GM21528 (cell line): ENCODE measurements at regions not wholly inside any gene's neighbourhood (a gene's known extent, or its start where the extent isn't known, plus 50 kb on each side); places are given as distances from the start of the nearest gene placed in this dataset.
A peak's percentile ranks its signal among the peaks of the same experiment; 100 is the strongest.
"Not testable (repeated sequence)": the region's sequence is repeated elsewhere in the genome, so short reads cannot be mapped to it uniquely, and the experiment has no call there.

ENCODE experiments used
- ATAC-seq: cut with Tn5 transposase; IDR thresholded peaks from one replicate; pipeline ENCODE4 v1.9.1; 2021; ENCODE audit warnings: mild to moderate bottlenecking, moderate library complexity; ENCODE audit not compliant: unreplicated experiment, low FRiP score

GRCh38 chr2:101645886-101646285, 51.6 kb upstream of the MAP4K4 start:
- not testable (repeated sequence) for ATAC-seq

GRCh38 chr2:101644842-101645383, 52.6 kb upstream of the MAP4K4 start:
- ATAC-seq, result no peak

GRCh38 chr2:101643004-101643524, 54.4 kb upstream of the MAP4K4 start:
- no peak for ATAC-seq

GRCh38 chr2:101638817-101639605, 58.5 kb upstream of the MAP4K4 start:
- ATAC-seq, result no peak

GRCh38 chr2:101638181-101638711, 59.3 kb upstream of the MAP4K4 start:
- ATAC-seq, result no peak

GRCh38 chr2:101630224-101630949, 67.1 kb upstream of the MAP4K4 start:
- no peak for ATAC-seq

- ATAC-seq, result no peak
Measured at GRCh38 chr2:101628030-101628392, 69.5 kb upstream of the MAP4K4 start.

GRCh38 chr2:101627285-101628029, 70.0 kb upstream of the MAP4K4 start:
- no peak for ATAC-seq

GRCh38 chr2:101625814-101626213, 71.7 kb upstream of the MAP4K4 start:
- not testable (repeated sequence) for ATAC-seq

- ATAC-seq, result no peak
Measured at GRCh38 chr2:101625387-101625786, 72.1 kb upstream of the MAP4K4 start.

- ATAC-seq, result no peak
Measured at GRCh38 chr2:101624706-101625332, 72.7 kb upstream of the MAP4K4 start.

GRCh38 chr2:101623031-101623521, 74.4 kb upstream of the MAP4K4 start:
- ATAC-seq, result peak; percentile 60

- peak; percentile 89 for ATAC-seq
Measured at GRCh38 chr2:101622210-101623030, 75.1 kb upstream of the MAP4K4 start.

GRCh38 chr2:101619191-101619591, 78.3 kb upstream of the MAP4K4 start:
- ATAC-seq, result no peak

GRCh38 chr2:101617796-101618195, 79.7 kb upstream of the MAP4K4 start:
- no peak for ATAC-seq

GRCh38 chr2:101617188-101617587, 80.3 kb upstream of the MAP4K4 start:
- ATAC-seq, result no peak

GRCh38 chr2:101614127-101614759, 83.3 kb upstream of the MAP4K4 start:
- ATAC-seq, result no peak

- ATAC-seq, result no peak
Measured at GRCh38 chr2:101613056-101613704, 84.3 kb upstream of the MAP4K4 start.
